Tibial nerve (tissue), 4 donors: ENCODE measurements at regions not wholly inside any gene's neighbourhood (a gene's known extent, or its start where the extent isn't known, plus 50 kb on each side); places are given as distances from the start of the nearest gene placed in this dataset.

Source experiments
- DNase-seq, 2 donors: peaks; one replicate each; pipeline ENCODE4 v3.0.0-alpha.2; 2019; ENCODE audit warnings: low spot score in 2 of 2
- H3K27ac ChIP-seq, 4 donors: fragments of 200-600 bp; sonication (generic) in 3 of 4; one replicate each; pipeline ENCODE4 v1.5.1; 2017 to 2019; ENCODE audit warnings: mild to moderate bottlenecking in 1 of 4
- H3K27me3 ChIP-seq, 2 donors: fragments of 200-600 bp; sonication (generic) in 1 of 2; one replicate each; pipeline versions ENCODE4 v1.5.1 to v1.6.0; 2017 to 2019
- H3K36me3 ChIP-seq, 3 donors: fragments of 200-600 bp; sonication (generic); one replicate each; pipeline ENCODE4 v1.5.1; 2018 to 2019
- H3K4me1 ChIP-seq, 4 donors: fragments of 200-600 bp; sonication (generic) in 3 of 4; one replicate each; pipeline ENCODE4 v1.5.1; 2017 to 2019
- H3K4me3 ChIP-seq, 4 donors: fragments of 200-600 bp; sonication (generic) in 3 of 4; one replicate each; pipeline ENCODE4 v1.5.1; 2017 to 2019; ENCODE audit warnings: mild to moderate bottlenecking in 1 of 4, moderate library complexity in 1 of 4
- H3K9me3 ChIP-seq, 4 donors: fragments of 200-600 bp; sonication (generic) in 3 of 4; one replicate each; pipeline ENCODE4 v1.5.1; 2017 to 2019
- CTCF ChIP-seq, 5 experiments: fragments of 200-600 bp in 3 of 5; fragments of 450-650 bp in 2 of 5; sonication (generic) in 3 of 5; IDR thresholded peaks; one replicate each; pipeline ENCODE4 v1.5.1; 2016 to 2019; ENCODE audit warnings: antibody characterized with exemption in 5 of 5, mild to moderate bottlenecking in 3 of 5, moderate library complexity in 2 of 5
- EP300 ChIP-seq, 2 donors: sonication (generic); formaldehyde crosslinking; IDR thresholded peaks; one replicate each; pipeline ENCODE4 v1.6.1; 2017; ENCODE audit warnings: antibody characterized with exemption in 2 of 2, mild to moderate bottlenecking in 1 of 2
- POLR2A ChIP-seq, 2 donors: fragments of 450-650 bp; IDR thresholded peaks; one replicate each; pipeline ENCODE4 v1.6.1; 2017; ENCODE audit warnings: antibody characterized with exemption in 2 of 2, mild to moderate bottlenecking in 2 of 2, moderate library complexity in 2 of 2
- WGBS, 2 donors: methylation state at CpG; one replicate each; pipeline ENCODE4 v1.1.5; 2018; 5-methylcytosine and 5-hydroxymethylcytosine counted together

- TF ChIP-seq EP300 (IDR thresholded peaks at IDR 0.05) (no peak), POLR2A (IDR thresholded peaks at IDR 0.05) (no peak), CTCF (IDR thresholded peaks at IDR 0.05) (no peak)
- no peak overlapping the region for H3K4me3 ChIP-seq
- H3K4me1 ChIP-seq, result peaks cover 0 to 15% (median 2%) of the 10 kb centered on the region in 4 donors
- H3K27ac ChIP-seq, result no peak overlapping the region
- no peak for DNase-seq
- 71 to 90% methylated on average over 1 of the region's 1 CpG for WGBS, 2 donors
- no peaks in the 10 kb centered on the region for H3K36me3 ChIP-seq
- no peaks in the 10 kb centered on the region for H3K9me3 ChIP-seq
- H3K27me3 ChIP-seq, result no peaks in the 10 kb centered on the region
Observed at GRCh38 chr7:91515961-91516360, 251.7 kb downstream of the FZD1 start.

GRCh38 chr7:91517201-91517785, 253.1 kb downstream of the FZD1 start:
- WGBS, 2 donors, result 17 to 24% methylated on average over 1 of the region's 1 CpG
- no peaks in the 10 kb centered on the region for H3K9me3 ChIP-seq
- peaks cover 0 to 15% (median 2%) of the 10 kb centered on the region in 4 donors for H3K4me1 ChIP-seq
- H3K36me3 ChIP-seq, result no peaks in the 10 kb centered on the region
- no peak for DNase-seq
- H3K4me3 ChIP-seq, result no peak overlapping the region
- no peak overlapping the region for H3K27ac ChIP-seq
- TF ChIP-seq CTCF (IDR thresholded peaks at IDR 0.05) (no peak), POLR2A (IDR thresholded peaks at IDR 0.05) (no peak), EP300 (IDR thresholded peaks at IDR 0.05) (no peak)
- no peaks in the 10 kb centered on the region for H3K27me3 ChIP-seq

GRCh38 chr7:91518058-91518457, 253.8 kb downstream of the FZD1 start:
- Histone ChIP-seq H3K9me3 (no peaks in the 10 kb centered on the region), H3K4me1 (peaks cover 0 to 15% (median 2%) of the 10 kb centered on the region in 4 donors), H3K36me3 (no peaks in the 10 kb centered on the region), H3K27me3 (no peaks in the 10 kb centered on the region), H3K4me3 (no peak overlapping the region), H3K27ac (no peak overlapping the region)
- TF ChIP-seq CTCF (IDR thresholded peaks at IDR 0.05) (no peak), EP300 (IDR thresholded peaks at IDR 0.05) (no peak), POLR2A (IDR thresholded peaks at IDR 0.05) (no peak)
- DNase-seq, result no peak
- WGBS, 2 donors, result 64 to 77% methylated on average over 1 of the region's 1 CpG

- Histone ChIP-seq H3K27ac (peak overlapping the region in 1 of 4 donors; percentile 1), H3K9me3 (no peaks in the 10 kb centered on the region), H3K36me3 (no peaks in the 10 kb centered on the region), H3K4me3 (no peak overlapping the region), H3K4me1 (peaks cover 0 to 15% (median 2%) of the 10 kb centered on the region in 4 donors), H3K27me3 (no peaks in the 10 kb centered on the region)
- no peak for DNase-seq
- WGBS, 2 donors, result 19 to 22% methylated on average over 8 of the region's 8 CpGs
- no peak for TF ChIP-seq POLR2A (IDR thresholded peaks at IDR 0.05)
- TF ChIP-seq EP300 (IDR thresholded peaks at IDR 0.05), result no peak
- no peak for TF ChIP-seq CTCF (IDR thresholded peaks at IDR 0.05)
Observed at GRCh38 chr7:91519241-91520158, 255.3 kb downstream of the FZD1 start.

GRCh38 chr7:91520645-91521044, 256.4 kb downstream of the FZD1 start:
- Histone ChIP-seq H3K4me3 (no peak overlapping the region), H3K27me3 (no peaks in the 10 kb centered on the region), H3K9me3 (no peaks in the 10 kb centered on the region), H3K36me3 (no peaks in the 10 kb centered on the region), H3K4me1 (peaks cover 0 to 15% (median 2%) of the 10 kb centered on the region in 4 donors), H3K27ac (no peak overlapping the region)
- 68 to 77% methylated on average over 1 of the region's 1 CpG for WGBS, 2 donors
- TF ChIP-seq CTCF (IDR thresholded peaks at IDR 0.05) (no peak), EP300 (IDR thresholded peaks at IDR 0.05) (no peak), POLR2A (IDR thresholded peaks at IDR 0.05) (no peak)
- DNase-seq, result no peak
